GM21723 (cell line): ENCODE measurements at regions not wholly inside any gene's neighbourhood (a gene's known extent, or its start where the extent isn't known, plus 50 kb on each side); places are given as distances from the start of the nearest gene placed in this dataset.
"Not testable (repeated sequence)": the region's sequence is repeated elsewhere in the genome, so short reads cannot be mapped to it uniquely, and the experiment has no call there.

Experiments
- ATAC-seq: cut with Tn5 transposase; IDR thresholded peaks from one replicate; pipeline ENCODE4 v1.9.1; 2021; ENCODE audit warnings: mild to moderate bottlenecking, moderate library complexity; ENCODE audit not compliant: unreplicated experiment

DNA sequence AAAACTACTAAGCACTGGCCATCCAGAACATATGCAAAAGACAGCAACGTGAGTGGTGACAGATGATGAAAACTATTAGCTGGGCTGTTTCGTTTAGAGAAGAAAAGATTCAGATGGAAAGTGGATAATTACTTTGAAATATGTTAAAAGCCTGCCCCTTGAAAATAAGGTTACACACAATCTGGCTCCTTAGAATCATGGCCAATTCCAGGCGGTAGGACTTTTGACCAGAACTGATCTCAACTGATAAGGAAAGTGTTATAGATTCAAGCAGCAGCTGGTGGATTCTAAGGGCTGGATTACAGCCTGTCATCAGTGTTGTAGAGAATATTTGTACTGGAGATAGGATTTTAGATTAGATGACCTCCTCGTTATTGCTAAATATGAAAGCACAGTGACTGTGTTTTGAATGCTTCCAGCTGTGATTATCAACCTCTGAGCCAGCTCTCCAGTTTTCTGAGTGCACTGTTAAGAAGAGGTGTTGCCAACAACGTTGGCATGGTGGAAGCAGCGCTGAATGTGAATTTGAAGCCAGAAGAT lies 75.1 kb downstream of the KBTBD2 start:
- not testable (repeated sequence) for ATAC-seq

DNA sequence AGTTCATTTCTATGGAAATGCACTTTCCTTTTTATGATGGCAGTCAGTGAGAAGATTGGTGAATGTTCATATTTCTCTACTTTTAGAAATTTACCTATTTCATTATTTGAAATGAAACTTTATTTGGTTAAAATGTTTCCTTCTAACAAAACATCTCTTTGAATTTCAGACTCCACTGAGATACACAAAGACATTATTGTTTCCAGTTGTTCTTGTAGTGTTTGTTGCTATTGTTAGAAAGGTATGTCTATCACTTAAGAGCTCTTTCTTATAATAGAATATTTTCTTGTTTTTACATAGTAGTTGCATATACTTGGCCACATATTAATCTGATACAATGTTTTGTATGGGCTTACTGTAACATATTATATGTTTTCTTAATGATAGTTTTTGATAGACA lies 76.8 kb downstream of the KBTBD2 start:
- not testable (repeated sequence) for ATAC-seq

DNA sequence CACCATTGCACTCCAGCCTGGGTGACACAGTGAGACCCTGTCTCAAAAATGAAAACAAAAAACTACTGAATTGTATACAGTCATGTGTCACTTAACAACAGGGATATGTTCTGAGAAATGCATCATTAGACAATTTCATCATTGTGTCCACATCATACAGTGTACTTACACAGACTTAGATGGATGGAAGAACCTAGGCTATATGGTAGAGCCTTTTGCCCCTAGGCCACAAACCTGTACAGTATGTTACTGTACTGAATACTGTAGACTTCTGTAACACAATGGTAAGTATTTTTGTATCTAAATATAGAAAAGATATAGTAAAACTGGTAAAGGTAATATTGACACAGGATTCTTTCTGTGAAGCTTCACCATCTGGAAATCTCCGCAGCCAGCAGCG lies 81.7 kb downstream of the KBTBD2 start:
- no peak for ATAC-seq

DNA sequence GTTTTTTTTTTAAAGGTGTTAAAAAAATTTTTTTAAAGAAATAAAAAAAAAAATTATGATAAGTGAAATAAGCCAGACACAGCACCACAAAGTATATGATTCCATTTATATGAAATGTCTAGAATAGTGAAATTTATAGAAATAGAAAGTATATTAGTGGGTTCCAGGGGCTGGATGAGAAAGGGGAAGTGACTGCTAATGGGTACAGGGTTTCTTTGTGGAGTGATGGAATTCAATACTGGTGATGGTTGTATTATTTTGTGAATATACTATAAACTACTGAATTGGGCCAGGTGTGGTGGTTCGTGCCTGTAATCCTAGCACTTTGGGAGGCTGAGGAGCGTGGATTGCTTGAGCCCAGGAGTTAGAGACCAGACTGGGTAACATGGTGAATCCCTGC lies 82.2 kb downstream of the KBTBD2 start:
- ATAC-seq: no peak

DNA sequence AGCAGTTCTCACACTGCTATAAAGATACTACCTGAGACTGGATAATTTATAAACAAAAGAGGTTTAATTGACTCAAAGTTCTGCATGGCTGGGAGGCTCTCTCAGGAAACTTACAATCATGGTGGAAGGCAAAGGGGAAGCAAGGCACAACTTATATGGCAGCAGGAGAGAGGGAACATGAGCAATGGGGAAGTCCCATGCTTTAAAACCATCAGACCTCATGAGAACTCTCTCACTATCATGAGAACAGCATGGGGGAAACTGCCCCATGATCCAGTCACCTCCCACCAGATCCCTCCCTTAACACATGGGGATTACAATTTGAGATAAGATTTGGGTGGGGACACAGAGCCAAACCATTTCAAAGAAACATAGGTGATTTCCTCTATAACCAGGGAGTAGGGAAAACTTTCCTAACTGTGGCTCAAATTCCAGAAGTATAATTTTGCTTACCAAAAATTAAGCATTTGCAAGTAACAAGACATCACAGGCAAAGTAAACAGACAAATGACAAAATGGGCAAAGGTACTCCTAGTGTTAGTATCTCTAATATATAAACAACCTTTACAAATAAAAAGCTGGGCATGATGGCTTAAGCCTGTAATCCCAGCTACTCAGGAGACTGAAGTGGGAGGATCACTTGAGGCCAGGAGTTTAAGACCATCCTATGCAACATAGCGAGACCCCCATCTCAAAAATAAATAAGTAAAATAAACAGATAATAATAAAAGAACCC lies 88.0 kb downstream of the KBTBD2 start:
- no peak for ATAC-seq

DNA sequence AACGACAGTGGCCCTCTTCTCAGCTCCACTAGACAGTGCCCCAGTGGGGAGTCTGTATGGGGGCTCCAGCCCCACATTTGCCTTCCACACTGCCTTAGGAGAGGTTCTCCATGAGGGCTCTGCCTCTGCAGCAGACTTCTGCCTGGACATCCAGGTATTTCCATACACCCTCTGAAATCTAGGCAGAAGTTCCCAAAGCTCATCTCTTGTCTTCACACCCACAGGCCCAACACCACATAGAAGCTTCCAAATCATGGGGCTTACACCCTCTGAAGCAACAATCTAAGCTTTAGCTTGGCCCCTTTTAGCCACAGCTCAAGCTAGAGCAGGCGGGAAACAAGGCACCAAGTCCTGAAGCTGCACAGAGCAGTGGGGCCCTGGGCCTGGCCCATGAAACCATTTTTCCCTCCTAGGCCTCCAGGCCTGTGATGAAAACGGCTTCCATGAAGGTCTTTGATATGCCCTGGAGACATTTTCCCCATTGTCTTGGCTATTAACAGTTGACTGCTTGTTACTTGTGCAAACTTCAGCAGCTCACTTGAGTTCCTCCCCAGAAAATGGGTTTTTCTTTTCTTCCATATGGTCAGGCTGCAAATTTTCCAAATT lies 89.2 kb downstream of the KBTBD2 start:
- no peak for ATAC-seq

DNA sequence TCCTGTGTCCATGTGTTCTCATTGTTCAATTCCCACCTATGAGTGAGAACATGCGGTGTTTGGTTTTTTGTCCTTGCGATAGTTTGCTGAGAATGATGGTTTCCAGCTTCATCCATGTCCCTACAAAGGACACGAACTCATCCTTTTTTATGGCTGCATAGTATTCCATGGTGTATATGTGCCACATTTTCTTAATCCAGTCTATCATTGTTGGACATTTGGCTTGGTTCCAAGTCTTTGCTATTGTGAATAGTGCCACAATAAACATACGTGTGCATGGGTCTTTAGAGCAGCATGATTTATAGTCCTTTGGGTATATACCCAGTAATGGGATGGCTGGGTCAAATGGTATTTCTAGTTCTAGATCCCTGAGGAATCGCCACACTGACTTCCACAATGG lies 98.5 kb downstream of the KBTBD2 start:
- not testable (repeated sequence) for ATAC-seq

DNA sequence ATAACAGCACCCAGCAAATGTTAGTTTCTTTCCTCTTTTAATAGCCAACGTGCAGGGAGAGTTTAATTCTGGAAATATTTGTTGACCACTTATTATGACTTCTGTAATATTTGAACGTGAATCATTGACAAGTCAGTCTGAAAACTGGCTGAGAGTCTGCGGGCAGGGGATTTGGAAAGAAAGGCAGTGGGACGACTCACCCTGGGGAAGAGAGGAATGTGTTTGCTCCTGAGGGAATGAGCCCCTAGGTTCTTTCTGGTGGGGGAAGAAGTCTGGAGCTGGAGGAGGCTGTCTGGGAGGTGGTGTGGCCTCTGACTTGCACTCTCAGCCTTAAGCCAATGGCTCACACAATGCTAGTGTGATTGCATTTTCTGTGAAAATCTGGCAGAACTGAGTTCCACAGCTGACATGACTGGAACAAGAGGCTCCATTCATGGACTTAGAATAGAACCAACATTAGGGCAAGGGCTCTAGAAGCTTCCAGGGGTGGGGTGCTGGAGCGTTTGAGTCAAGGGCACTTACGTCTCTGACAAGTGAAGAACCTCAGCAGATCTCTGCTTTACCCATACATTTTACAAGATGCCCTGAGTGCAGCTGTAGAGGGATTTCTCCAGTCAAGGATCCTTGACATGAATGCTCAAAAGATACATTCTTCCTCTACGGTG lies 100.7 kb downstream of the KBTBD2 start:
- not testable (repeated sequence) for ATAC-seq

DNA sequence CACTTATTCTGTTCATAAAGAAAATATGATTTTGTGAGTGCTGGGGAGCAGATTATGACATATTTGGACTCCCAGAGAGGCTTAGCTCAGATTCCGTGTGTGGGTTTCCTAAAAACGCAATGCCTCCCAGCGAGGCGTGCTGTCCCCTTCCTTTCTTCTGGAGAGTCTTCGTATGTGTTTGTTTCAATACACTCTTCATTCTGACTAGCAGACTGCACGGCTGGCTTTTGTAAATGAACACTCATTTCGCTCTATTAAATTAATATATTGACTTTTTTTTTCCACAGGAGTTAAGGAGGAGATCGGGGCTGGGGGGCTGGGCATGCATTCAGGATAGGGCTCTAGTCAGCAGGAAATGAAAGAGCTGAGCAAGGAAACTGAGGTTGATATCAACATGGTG lies 102.3 kb downstream of the KBTBD2 start:
- not testable (repeated sequence) for ATAC-seq

DNA sequence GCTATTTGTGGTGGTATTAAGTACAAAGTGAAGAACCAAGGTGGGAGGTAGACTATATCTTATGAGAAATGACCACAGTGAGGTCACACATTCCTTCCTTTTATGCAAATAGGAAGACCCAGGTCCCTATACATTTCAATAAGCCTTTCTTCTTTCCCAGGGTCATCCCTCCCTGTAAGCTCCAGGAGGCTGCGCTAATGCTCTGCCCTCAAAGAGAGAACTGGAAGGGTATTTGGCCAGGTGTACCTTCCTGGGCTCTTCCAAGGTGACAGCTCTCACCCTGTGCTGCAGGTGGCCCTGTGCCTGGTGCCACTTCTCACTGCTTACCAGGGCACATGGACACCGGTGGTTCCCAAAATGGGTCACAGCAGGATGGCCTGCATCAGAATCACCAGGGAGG lies 103.4 kb downstream of the KBTBD2 start:
- ATAC-seq: not testable (repeated sequence)

DNA sequence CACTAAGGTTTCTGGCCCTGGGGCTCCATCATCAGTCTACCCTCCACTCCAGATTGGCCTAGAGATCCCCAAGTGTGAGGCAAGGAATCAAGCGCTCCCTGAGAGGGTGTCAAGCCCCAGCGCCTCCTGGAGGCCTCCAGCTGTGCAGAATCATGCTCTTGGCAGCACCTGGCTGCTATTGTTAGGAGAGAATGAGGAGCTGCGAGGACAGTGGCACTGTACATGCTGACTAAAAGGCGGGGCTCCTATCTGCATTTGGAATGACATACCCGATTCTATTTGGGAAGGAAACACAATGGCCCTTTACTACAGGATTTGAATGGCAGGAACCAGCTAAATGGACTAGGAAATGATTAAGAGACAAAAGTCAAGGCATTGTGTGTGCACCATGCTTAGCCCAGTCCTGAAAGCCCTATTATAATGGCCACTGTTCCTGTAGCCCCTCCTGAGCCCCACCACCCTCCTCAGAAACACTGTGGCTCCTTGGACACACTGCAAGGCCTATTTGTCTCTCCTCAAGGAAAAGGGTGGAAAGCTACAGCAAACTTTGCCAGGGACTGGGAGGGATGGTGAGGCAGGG lies 106.1 kb downstream of the KBTBD2 start:
- not testable (repeated sequence) for ATAC-seq

DNA sequence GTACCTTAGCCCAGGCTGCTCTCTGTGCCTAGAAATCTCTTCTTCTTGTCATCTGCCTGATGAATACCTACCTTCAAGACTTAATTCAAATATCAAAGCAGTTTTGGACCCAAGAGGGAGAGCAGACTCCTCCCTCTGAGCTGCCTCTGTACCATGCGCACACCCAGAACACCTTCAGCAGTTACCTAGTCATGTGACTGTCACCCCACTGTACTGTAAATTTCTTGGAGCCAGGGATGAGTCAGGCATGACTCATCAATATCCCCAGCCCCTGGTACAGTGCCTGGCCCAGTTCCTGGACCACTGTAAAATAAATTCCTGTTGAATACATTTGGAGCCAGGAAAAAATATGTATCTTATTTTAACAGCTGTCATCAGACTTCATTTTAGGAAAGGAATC lies 111.7 kb downstream of the KBTBD2 start:
- not testable (repeated sequence) for ATAC-seq

DNA sequence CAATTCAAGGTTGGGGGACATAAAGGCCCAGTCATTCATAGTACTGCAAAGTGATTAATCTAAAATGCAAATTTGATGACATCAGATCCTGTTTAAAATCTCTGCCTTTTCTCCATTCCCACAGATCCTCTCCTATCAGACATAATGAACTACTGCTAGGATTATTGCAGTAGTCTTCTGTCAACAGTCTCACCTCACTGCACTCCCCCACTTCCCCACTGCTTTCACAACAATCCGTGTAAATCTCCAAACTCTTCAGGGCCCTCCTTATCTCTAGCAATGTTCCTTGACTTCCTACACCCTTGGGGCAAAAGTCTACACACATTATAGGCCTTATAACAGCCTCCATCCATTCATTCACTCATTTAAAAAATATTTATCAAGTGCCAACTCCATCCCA lies 112.4 kb downstream of the KBTBD2 start:
- ATAC-seq: no peak

DNA sequence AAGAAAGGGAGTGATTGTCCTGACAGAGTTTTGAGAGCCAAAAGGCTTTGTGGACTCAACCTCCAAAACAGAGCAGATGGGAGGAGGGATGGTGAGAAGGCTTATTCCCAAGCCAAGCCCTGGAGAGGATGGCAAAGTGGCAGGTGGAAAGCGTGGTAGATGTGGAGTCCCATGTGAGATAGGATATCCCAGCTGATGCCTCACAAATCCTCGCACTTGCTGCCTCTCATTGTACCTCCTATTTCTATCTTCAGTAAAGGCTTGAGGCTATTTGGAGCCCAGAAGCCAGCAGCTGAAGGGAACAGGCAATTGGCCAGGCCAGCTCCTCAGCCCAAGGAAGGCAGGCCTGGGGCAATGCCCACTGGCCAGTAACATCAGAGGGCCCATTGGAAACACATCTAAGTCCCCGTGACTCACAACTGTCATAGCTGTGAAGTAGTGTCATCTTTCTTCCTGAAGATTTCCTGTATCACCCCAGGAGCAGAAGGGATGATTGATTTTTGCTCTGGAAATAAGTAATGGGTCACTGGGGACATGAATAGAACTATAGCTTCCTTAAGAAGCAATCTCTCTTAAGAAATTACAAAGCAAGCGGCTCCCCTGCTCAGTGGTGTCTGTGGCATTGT lies 114.4 kb downstream of the KBTBD2 start:
- not testable (repeated sequence) for ATAC-seq

DNA sequence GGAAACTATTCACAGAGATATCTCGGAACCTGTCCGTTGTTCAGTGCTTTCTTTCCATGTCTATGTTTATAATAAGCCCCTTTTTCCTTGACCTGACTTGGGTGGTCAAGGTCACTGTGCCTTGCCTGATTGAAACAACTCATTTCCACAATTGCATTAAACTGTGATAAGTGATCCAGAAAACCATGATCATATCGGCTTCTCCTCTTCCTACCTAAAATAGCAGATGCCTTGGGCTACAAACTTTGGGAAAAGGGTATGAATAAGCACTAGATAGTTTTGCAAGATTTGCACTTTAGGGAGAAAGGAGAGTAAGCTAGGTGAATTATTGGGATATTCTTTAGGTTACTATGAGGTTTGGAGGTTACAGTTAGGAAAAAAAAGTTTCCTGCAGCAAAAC lies 115.2 kb downstream of the KBTBD2 start:
- ATAC-seq: not testable (repeated sequence)

DNA sequence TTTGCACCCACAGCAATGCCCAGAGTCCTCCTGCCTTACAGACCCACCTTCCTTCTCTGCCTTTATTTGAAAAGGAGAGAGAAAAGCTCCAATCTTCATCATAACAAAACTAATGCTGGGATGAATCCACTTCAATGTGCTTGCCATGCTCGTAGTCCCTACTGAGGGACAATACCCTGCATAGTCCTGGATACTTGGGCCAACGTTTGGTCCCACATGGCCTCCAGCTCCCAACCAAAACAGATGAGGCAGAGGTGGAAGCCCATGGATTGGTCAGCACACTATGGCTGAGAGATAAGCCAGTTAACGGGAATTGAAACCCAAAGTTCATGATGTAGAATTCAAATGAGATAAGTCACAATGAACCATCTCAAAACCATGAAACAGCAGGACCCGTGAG lies 115.8 kb downstream of the KBTBD2 start:
- not testable (repeated sequence) for ATAC-seq

DNA sequence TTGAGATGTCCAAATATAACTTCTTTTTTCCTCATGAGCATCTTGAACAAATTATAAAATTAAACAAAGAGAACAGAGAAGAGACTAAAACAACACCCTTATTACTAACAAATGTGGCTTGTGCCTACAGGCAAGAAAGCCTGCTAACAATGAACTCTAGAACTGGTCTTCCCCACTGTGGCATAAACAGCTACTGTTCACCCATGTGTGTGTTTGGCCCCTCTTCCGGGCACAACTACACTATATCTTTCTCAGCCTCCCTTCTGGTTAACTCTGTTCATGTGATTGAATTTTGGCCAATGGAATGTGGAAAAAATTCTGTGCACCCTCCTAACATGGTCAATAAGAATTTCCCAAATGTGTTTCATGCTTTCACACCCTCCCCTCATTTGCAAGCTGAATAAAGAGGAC lies 117.0 kb downstream of the KBTBD2 start:
- no peak for ATAC-seq

DNA sequence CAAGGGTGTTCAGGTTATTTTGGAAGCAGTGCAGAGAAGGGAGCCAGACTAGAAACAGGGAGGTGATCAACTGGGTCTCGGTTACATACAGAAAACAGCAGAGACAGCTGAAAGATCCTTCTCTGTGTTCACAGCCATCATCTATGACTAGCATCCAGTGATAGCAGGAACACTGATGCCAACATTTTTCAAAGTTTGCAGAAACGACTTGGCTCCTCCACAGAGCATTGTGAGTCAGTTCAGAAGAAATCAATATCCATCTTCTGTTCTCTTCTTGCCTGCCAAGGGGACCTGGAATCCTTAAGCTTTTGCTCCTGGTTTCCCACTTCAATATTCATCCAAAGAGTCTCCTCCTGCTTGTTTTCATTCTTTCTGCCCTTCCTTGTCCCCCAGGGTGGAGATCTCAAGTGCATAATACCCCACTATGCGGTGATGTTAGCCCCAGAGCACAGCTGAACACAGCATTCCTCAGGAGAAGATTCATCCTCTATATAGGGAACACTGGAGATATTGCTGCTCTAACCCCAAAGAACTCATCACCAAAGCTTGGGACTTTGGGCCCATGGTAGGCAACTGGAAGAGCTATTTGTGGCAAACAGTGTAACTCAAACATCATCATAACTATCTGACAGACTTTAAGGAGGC lies 122.6 kb downstream of the KBTBD2 start:
- ATAC-seq: not testable (repeated sequence)

DNA sequence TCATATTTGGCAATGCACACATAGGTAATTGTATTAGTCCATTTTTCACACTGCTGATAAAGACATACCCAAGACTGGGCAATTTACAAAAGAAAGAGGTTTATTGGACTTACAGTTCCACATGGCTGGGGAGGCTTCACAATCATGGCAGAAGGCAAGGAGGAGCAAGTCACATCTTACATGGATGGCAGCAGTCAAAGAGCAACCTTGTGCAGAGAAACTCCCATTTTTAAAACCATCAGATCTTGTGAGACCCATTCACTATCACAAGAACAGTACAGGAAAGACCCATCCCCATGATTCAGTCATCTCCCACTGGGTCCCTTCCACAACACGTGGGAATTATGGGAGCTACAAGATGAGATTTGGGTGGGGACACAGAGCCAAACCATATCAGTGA lies 123.2 kb downstream of the KBTBD2 start:
- not testable (repeated sequence) for ATAC-seq

DNA sequence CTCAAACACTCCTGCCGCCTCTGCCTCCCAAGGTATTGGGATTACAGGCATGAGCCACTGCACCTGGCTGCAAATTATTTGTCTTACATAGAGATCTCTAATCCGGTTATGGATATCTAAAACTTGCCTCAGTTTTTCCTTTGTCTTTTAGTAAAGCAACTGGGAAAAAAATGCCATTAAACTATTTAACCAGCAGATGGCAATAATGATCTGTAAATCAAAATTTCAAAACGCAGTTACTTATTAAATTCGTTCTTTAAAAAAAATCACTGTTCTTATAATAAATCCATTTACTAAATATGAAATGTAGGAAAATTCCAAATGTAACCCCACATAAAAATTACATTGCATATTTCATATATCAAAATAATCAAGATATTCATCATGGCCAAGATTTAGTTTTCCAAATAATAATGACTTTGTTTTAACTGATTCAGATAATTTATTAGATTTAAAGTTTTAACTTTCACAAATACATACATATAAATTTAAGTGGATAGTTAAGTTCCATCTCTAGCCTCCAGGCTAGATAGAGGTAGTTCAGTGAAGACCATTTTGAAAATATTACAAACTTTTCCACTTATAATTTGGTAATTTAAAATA lies 125.8 kb downstream of the KBTBD2 start:
- ATAC-seq: not testable (repeated sequence)
